ENCODE measurements at regions not wholly inside any gene's neighbourhood (a gene's known extent, or its start where the extent isn't known, plus 50 kb on each side); places are given as distances from the start of the nearest gene placed in this dataset.
"Not testable (repeated sequence)": the region's sequence is repeated elsewhere in the genome, so short reads cannot be mapped to it uniquely, and the experiment has no call there.

DNA sequence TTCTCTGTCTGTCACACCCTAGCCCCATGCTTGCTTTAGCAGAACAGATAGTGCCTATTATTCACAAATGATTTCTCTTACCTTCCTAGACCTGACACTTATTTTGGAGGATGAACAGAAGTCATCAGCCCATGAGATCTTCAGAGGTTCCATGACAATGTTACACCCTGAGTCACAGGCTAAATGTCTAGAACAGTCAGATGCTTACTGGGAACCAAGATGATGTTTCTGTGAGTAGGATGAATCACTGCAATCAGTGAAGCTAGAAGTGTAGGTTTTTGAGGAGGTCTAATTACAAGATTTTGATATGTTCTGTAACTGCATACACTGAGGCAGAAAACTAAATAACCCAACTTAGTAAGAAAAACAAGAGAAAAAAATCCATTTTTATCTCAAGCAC lies 123.0 kb upstream of the THUMPD2 start:
- Histone ChIP-seq H3K4me3 (ENCODE audit: low read depth, low read length) (no peak overlapping the region), H3K27ac (ENCODE audit: low read depth, low read length) (no peak overlapping the region), H3K9me3 (ENCODE audit: control insufficient read depth, insufficient read depth, low read length) (no peaks in the 10 kb centered on the region; the same call in 1 of the 2 replicates), H3K27me3 (ENCODE audit: control insufficient read depth, insufficient read depth, low read length) (no peaks in the 10 kb centered on the region), H3K36me3 (ENCODE audit: control insufficient read depth, insufficient read depth, low read length) (no peaks in the 10 kb centered on the region), H3K4me1 (ENCODE audit: control insufficient read depth, insufficient read depth, low read length) (no peaks in the 10 kb centered on the region), H3K9ac (ENCODE audit: low read depth, low read length) (no peak overlapping the region)

DNA sequence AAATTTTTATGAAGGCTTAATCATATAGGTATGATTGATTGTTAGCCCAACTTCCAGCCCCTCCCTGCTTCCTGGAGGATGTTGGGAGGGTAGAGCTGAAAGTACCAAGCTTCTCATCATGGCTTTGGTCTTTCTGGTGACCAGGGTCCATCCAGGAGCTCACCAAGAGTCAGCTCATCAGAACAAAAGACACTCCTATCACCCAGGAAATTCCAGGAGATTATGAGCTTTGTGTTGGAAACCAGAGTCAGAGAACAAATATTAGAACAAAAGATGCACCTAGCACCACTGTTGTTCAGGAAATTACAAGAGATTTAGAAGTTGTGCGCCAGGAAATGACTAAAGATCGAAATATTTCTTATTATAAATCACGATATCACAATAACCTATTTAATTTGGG lies 119.9 kb upstream of the THUMPD2 start:
- Histone ChIP-seq H3K4me3 (ENCODE audit: low read depth, low read length) (no peak overlapping the region), H3K27ac (ENCODE audit: low read depth, low read length) (no peak overlapping the region), H3K4me1 (ENCODE audit: control insufficient read depth, insufficient read depth, low read length) (no peaks in the 10 kb centered on the region), H3K36me3 (ENCODE audit: control insufficient read depth, insufficient read depth, low read length) (no peaks in the 10 kb centered on the region), H3K9me3 (ENCODE audit: control insufficient read depth, insufficient read depth, low read length) (no peaks in the 10 kb centered on the region; the same call in 1 of the 2 replicates), H3K27me3 (ENCODE audit: control insufficient read depth, insufficient read depth, low read length) (no peaks in the 10 kb centered on the region), H3K9ac (ENCODE audit: low read depth, low read length) (no peak overlapping the region)

DNA sequence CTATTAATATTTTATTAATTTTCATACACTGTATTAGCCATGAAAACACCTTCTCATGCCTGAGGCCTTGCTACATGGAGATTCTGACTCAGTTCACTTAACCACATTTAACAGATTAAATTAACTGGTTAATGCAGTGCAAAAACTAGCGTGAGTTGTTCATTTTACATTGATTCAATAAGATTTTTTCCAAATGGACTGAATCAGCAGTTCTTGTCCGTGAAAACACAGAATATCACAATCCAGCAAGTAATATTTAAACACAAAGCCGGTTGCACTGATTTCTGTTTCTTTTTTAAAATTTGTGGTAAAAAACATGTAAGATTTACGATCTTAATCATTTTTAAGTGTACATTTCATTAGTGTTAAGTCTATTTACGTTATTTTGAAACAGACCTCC lies 118.2 kb upstream of the THUMPD2 start:
- Histone ChIP-seq H3K4me1 (ENCODE audit: control insufficient read depth, insufficient read depth, low read length) (no peaks in the 10 kb centered on the region), H3K27me3 (ENCODE audit: control insufficient read depth, insufficient read depth, low read length) (no peaks in the 10 kb centered on the region), H3K4me3 (ENCODE audit: low read depth, low read length) (no peak overlapping the region), H3K27ac (ENCODE audit: low read depth, low read length) (no peak overlapping the region), H3K36me3 (ENCODE audit: control insufficient read depth, insufficient read depth, low read length) (no peaks in the 10 kb centered on the region), H3K9ac (ENCODE audit: low read depth, low read length) (no peak overlapping the region), H3K9me3 (ENCODE audit: control insufficient read depth, insufficient read depth, low read length) (no peaks in the 10 kb centered on the region; the same call in 1 of the 2 replicates)

DNA sequence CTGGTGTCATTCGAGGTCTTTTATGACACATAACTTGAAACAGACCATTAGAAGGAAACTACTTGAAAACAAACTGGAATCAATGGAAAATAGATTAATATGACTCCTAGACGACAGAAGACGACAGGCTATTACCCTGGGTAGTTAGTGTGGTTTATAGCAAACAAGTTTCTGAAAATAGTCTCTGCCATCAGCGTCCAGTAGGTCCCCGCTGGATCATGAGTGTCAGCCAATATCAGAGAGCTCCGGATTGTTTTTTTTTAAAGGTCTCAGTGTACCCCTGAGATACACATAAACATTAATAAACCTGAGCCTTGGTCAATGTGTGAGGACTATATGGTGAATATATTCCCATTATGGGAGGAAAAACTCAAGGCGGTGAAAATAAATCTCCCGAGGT lies 115.0 kb upstream of the THUMPD2 start:
- H3K27ac ChIP-seq (ENCODE audit: low read depth, low read length): no peak overlapping the region
- no peak overlapping the region for H3K9ac ChIP-seq (ENCODE audit: low read depth, low read length)
- H3K4me1 ChIP-seq (ENCODE audit: control insufficient read depth, insufficient read depth, low read length): no peaks in the 10 kb centered on the region
- no peak overlapping the region for H3K4me3 ChIP-seq (ENCODE audit: low read depth, low read length)
- H3K9me3 ChIP-seq (ENCODE audit: control insufficient read depth, insufficient read depth, low read length): no peaks in the 10 kb centered on the region
- H3K36me3 ChIP-seq (ENCODE audit: control insufficient read depth, insufficient read depth, low read length): no peaks in the 10 kb centered on the region
- no peaks in the 10 kb centered on the region for H3K27me3 ChIP-seq (ENCODE audit: control insufficient read depth, insufficient read depth, low read length)

DNA sequence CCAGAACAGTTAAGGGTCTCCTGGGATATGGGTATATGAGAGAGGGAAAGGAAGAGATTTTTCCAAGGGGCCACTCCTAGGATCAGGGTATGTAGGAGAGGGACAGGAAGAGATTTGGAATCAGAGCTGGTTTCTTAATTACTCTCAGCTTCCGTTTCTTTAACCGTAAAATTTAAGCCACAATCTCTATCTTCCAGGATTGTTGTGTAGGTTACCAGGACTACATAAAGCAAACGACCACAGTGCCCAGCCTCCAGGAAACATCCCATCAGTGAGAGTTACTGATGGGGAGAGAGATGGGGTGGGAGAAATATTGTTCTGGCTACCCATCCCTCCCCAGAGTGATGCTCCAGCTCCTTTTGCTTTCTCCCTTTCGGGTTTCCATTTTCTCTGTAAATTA lies 114.6 kb upstream of the THUMPD2 start:
- no peaks in the 10 kb centered on the region for H3K9me3 ChIP-seq (ENCODE audit: control insufficient read depth, insufficient read depth, low read length)
- no peak overlapping the region for H3K9ac ChIP-seq (ENCODE audit: low read depth, low read length)
- H3K4me1 ChIP-seq (ENCODE audit: control insufficient read depth, insufficient read depth, low read length): no peaks in the 10 kb centered on the region

DNA sequence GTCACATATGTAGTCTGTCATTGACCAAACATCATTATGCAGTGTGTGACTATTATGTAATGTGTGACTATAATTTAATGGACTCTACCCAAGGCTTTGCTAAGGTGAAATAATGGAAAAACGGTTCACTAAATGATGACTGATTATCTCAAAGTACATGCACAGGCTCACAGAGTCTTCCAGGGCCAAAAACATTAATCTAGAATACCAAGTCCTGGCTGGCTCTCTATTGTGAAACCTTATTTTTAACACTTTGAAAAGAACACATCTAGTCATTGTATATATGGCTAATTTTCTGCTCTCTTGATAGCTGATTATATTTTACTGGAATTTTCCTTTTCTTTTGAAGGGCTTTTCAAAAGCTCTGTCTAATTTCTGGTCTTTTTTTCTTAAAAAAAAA lies 102.9 kb upstream of the THUMPD2 start:
- Histone ChIP-seq H3K36me3 (ENCODE audit: control insufficient read depth, insufficient read depth, low read length) (no peaks in the 10 kb centered on the region), H3K4me1 (ENCODE audit: control insufficient read depth, insufficient read depth, low read length) (no peaks in the 10 kb centered on the region), H3K27me3 (ENCODE audit: control insufficient read depth, insufficient read depth, low read length) (no peaks in the 10 kb centered on the region), H3K9ac (ENCODE audit: low read depth, low read length) (no peak overlapping the region), H3K4me3 (ENCODE audit: low read depth, low read length) (no peak overlapping the region), H3K27ac (ENCODE audit: low read depth, low read length) (no peak overlapping the region), H3K9me3 (ENCODE audit: control insufficient read depth, insufficient read depth, low read length) (no peaks in the 10 kb centered on the region; the same call in 1 of the 2 replicates)

More for the DNA sequence above, 114.6 kb upstream of the THUMPD2 start:
- H3K36me3 ChIP-seq (ENCODE audit: control insufficient read depth, insufficient read depth, low read length): no peaks in the 10 kb centered on the region
- H3K27me3 ChIP-seq (ENCODE audit: control insufficient read depth, insufficient read depth, low read length): no peaks in the 10 kb centered on the region
- no peak overlapping the region for H3K27ac ChIP-seq (ENCODE audit: low read depth, low read length)
- H3K4me3 ChIP-seq (ENCODE audit: low read depth, low read length): no peak overlapping the region

DNA sequence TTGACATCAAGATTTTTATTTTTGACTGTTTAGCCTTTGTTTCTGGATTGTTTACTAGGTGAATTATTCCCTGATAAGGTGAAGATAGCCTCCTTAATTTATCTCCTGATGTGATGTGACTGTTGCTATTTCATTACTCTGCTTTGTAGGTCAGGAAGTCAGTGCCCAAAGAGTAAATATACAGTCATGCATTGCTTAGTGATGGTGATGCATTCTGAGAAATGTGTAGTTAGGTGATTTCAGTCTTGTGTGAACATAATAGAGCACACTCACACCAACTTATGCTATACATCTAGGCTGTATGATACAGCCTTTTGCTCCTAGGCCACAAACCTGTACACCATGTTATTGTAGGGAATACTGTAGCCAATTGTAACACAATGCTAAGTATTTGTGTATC lies 102.4 kb upstream of the THUMPD2 start:
- Histone ChIP-seq H3K36me3 (ENCODE audit: control insufficient read depth, insufficient read depth, low read length) (no peaks in the 10 kb centered on the region), H3K27me3 (ENCODE audit: control insufficient read depth, insufficient read depth, low read length) (no peaks in the 10 kb centered on the region), H3K4me1 (ENCODE audit: control insufficient read depth, insufficient read depth, low read length) (no peaks in the 10 kb centered on the region), H3K9ac (ENCODE audit: low read depth, low read length) (no peak overlapping the region), H3K4me3 (ENCODE audit: low read depth, low read length) (no peak overlapping the region), H3K9me3 (ENCODE audit: control insufficient read depth, insufficient read depth, low read length) (no peaks in the 10 kb centered on the region; the same call in 1 of the 2 replicates), H3K27ac (ENCODE audit: low read depth, low read length) (no peak overlapping the region)

DNA sequence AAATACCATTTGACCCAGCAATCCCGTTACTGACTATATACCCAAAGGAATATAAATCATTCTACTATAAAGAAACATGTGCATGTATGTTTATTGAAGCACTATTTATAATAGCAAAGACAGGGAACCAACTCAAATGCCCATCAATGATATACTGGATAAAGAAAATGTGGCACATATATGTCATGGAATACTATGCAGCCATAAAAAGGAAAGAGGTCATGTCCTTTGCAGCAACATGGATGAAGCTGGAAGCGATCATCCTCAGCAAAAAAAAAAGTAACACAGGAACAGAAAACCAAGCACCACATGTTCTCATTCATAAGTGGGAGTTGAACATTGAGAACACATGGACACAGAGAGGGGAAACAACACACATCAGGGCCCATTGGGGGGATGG lies 99.9 kb upstream of the THUMPD2 start:
- H3K4me3 ChIP-seq (ENCODE audit: low read depth, low read length); H3K27ac ChIP-seq (ENCODE audit: low read depth, low read length); H3K27me3 ChIP-seq (ENCODE audit: control insufficient read depth, insufficient read depth, low read length); H3K9ac ChIP-seq (ENCODE audit: low read depth, low read length); H3K4me1 ChIP-seq (ENCODE audit: control insufficient read depth, insufficient read depth, low read length); H3K36me3 ChIP-seq (ENCODE audit: control insufficient read depth, insufficient read depth, low read length); H3K9me3 ChIP-seq (ENCODE audit: control insufficient read depth, insufficient read depth, low read length): not testable (repeated sequence)

DNA sequence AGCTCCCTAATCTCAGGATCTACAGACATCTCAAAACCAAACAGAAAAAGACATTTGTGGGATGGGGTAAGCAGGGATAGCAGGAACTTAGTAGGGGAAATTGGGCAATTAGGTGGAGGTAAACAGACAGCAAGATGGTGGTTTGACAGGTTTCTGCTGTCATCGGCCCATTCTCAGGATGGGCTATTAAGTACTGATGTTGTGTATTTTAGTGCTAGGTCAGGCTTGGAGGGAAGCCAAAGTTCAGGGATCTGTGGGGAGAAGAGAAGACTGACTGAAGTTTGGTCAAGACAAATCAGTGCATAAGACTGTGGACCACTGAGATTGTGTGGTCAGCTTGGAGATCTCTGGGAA lies 96.8 kb upstream of the THUMPD2 start:
- H3K4me1 ChIP-seq (ENCODE audit: control insufficient read depth, insufficient read depth, low read length): no peaks in the 10 kb centered on the region
- H3K36me3 ChIP-seq (ENCODE audit: control insufficient read depth, insufficient read depth, low read length): no peaks in the 10 kb centered on the region
- no peak overlapping the region for H3K27ac ChIP-seq (ENCODE audit: low read depth, low read length)
- no peak overlapping the region for H3K9ac ChIP-seq (ENCODE audit: low read depth, low read length)
- no peak overlapping the region for H3K4me3 ChIP-seq (ENCODE audit: low read depth, low read length)
- H3K9me3 ChIP-seq (ENCODE audit: control insufficient read depth, insufficient read depth, low read length): no peaks in the 10 kb centered on the region; the same call in 1 of the 2 replicates
- no peaks in the 10 kb centered on the region for H3K27me3 ChIP-seq (ENCODE audit: control insufficient read depth, insufficient read depth, low read length)

DNA sequence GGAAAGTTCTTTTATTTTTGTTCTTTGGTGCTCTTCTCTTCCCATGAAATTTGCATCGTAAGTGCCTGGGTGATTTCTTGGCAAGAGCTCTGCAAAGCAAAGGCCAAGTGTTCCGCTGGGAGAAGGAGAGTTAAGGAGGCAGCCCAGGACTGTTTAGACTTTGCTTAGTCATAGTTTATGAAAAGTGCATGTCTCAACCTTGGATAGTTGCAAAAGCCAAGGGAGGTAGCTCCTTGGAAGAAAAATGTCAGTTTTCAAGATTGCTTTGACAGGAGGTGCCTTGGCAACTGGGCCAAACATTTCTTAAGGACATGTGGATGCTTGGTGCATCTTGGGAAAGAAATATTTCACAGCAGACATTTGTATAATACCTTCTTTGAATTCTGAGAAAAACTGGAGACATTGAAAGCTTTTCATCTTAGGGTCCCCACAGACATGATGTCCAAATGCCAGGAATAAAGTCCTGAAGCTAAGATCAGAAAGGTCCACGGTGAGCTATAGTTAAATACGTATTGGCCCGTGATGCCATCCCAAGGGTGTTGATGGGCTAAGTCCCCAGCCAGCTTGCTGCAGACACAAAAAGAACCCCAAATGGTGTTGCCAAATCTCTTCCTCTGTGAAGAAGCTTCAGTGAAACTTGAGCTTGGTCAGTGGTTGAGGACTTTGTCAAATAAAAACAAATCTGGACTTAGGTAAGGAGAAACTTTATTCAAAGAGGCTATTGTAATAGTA lies 96.3 kb upstream of the THUMPD2 start:
- H3K27ac ChIP-seq (ENCODE audit: low read depth, low read length): no peak overlapping the region
- H3K36me3 ChIP-seq (ENCODE audit: control insufficient read depth, insufficient read depth, low read length): no peaks in the 10 kb centered on the region
- H3K27me3 ChIP-seq (ENCODE audit: control insufficient read depth, insufficient read depth, low read length): no peaks in the 10 kb centered on the region
- no peak overlapping the region for H3K9ac ChIP-seq (ENCODE audit: low read depth, low read length)
- no peaks in the 10 kb centered on the region; the same call in 1 of the 2 replicates for H3K9me3 ChIP-seq (ENCODE audit: control insufficient read depth, insufficient read depth, low read length)
- no peaks in the 10 kb centered on the region for H3K4me1 ChIP-seq (ENCODE audit: control insufficient read depth, insufficient read depth, low read length)
- no peak overlapping the region for H3K4me3 ChIP-seq (ENCODE audit: low read depth, low read length)

DNA sequence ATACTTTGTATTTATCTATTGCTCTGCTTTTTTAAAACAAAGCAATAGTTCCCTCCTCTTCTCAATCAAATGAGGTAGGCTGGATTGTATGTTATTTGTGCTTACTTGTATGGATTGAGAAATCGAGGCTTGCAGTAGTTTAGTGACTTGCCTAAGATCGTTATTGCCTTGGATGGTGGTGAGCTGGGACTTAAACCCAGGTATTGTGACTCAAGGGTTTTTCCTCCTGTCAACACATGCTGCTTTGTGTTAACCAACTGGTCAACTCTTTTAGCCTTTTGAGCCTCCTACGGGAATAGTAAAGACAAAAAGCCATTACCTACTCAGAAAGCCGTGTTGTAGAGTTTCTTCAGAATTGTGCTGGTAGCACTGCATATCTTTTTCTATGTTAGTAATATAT lies 95.2 kb upstream of the THUMPD2 start:
- Histone ChIP-seq H3K27me3 (ENCODE audit: control insufficient read depth, insufficient read depth, low read length) (no peaks in the 10 kb centered on the region), H3K27ac (ENCODE audit: low read depth, low read length) (no peak overlapping the region), H3K4me1 (ENCODE audit: control insufficient read depth, insufficient read depth, low read length) (no peaks in the 10 kb centered on the region), H3K9me3 (ENCODE audit: control insufficient read depth, insufficient read depth, low read length) (no peaks in the 10 kb centered on the region), H3K4me3 (ENCODE audit: low read depth, low read length) (no peak overlapping the region), H3K9ac (ENCODE audit: low read depth, low read length) (no peak overlapping the region), H3K36me3 (ENCODE audit: control insufficient read depth, insufficient read depth, low read length) (no peaks in the 10 kb centered on the region)
